HL-60 (cell line): ENCODE measurements at regions not wholly inside any gene's neighbourhood (a gene's known extent, or its start where the extent isn't known, plus 50 kb on each side); places are given as distances from the start of the nearest gene placed in this dataset.

Experiments
- DNase-seq, 2 experiments: peaks; one replicate each; pipeline ENCODE4 v3.0.0-alpha.2; 2010 to 2020; ENCODE audit warnings: low read depth in 1 of 2, low spot score in 1 of 2
- H3K27ac ChIP-seq: fragments of 250-450 bp; sonication (Bioruptor Pico); replicated peaks from 2 replicates; pipeline ENCODE4 v1.5.1; 2020; ENCODE audit warnings: mild to moderate bottlenecking, moderate library complexity
- H3K27me3 ChIP-seq: fragments of 250-450 bp; sonication (Bioruptor Pico); 2 replicates; pipeline ENCODE4 v1.5.1; 2021; ENCODE audit warnings: mild to moderate bottlenecking, moderate library complexity; ENCODE audit not compliant: insufficient read depth, poor library complexity, severe bottlenecking
- H3K4me3 ChIP-seq: replicated peaks from 2 replicates; pipeline ENCODE4 v1.5.1; 2011; ENCODE audit warnings: mild to moderate bottlenecking, control low read depth, low read length; ENCODE audit not compliant: insufficient read depth
- GABPA ChIP-seq: IDR thresholded peaks from 2 replicates; pipeline ENCODE4 v1.6.1; 2012; ENCODE audit warnings: low read depth
- POLR2AphosphoS5 ChIP-seq: IDR thresholded peaks from 2 replicates; pipeline ENCODE4 v1.6.1; 2012; ENCODE audit warnings: low read depth
- SPI1 ChIP-seq: IDR thresholded peaks from 2 replicates; pipeline ENCODE4 v1.6.1; 2012; ENCODE audit warnings: low read depth, mild to moderate bottlenecking, borderline replicate concordance
- TF ChIP-seq, protein P1 (sequence below): IDR thresholded peaks from 2 replicates; pipeline ENCODE4 v1.6.1; 2012; ENCODE audit warnings: low read depth; ENCODE audit not compliant: insufficient replicate concordance
- TF ChIP-seq, protein P2 (sequence below): IDR thresholded peaks from one replicate; pipeline ENCODE4 v1.5.1; 2011; ENCODE audit warnings: low read length, control low read depth, inconsistent platforms; ENCODE audit not compliant: insufficient read depth

DNA sequence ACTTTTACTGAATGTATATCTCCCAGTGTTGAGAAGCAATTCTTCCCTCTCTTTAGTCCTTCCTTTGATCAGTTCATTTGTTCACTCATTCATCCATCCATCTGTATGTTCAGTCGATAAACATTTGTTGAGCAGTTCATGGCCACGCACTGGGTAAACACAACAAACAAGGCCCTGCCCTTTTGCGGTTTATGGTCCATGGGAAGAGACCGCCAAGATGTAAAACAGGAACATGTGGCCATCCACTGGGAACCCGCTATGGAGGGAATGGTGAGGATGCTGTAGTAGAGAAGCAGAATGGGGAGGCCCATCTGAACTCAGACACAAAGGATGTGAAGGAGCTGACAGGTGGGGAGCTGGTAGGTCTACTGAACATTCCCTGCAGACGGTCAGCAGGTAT lies 102.7 kb upstream of the SPRY4 start:
- no peak for DNase-seq
- H3K27ac ChIP-seq, result no peak overlapping the region
- TF ChIP-seq POLR2AphosphoS5 (no peak), SPI1 (no peak), GABPA (no peak)
- TF ChIP-seq, protein P1, sequence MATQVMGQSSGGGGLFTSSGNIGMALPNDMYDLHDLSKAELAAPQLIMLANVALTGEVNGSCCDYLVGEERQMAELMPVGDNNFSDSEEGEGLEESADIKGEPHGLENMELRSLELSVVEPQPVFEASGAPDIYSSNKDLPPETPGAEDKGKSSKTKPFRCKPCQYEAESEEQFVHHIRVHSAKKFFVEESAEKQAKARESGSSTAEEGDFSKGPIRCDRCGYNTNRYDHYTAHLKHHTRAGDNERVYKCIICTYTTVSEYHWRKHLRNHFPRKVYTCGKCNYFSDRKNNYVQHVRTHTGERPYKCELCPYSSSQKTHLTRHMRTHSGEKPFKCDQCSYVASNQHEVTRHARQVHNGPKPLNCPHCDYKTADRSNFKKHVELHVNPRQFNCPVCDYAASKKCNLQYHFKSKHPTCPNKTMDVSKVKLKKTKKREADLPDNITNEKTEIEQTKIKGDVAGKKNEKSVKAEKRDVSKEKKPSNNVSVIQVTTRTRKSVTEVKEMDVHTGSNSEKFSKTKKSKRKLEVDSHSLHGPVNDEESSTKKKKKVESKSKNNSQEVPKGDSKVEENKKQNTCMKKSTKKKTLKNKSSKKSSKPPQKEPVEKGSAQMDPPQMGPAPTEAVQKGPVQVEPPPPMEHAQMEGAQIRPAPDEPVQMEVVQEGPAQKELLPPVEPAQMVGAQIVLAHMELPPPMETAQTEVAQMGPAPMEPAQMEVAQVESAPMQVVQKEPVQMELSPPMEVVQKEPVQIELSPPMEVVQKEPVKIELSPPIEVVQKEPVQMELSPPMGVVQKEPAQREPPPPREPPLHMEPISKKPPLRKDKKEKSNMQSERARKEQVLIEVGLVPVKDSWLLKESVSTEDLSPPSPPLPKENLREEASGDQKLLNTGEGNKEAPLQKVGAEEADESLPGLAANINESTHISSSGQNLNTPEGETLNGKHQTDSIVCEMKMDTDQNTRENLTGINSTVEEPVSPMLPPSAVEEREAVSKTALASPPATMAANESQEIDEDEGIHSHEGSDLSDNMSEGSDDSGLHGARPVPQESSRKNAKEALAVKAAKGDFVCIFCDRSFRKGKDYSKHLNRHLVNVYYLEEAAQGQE, result no peak
- TF ChIP-seq, protein P2, sequence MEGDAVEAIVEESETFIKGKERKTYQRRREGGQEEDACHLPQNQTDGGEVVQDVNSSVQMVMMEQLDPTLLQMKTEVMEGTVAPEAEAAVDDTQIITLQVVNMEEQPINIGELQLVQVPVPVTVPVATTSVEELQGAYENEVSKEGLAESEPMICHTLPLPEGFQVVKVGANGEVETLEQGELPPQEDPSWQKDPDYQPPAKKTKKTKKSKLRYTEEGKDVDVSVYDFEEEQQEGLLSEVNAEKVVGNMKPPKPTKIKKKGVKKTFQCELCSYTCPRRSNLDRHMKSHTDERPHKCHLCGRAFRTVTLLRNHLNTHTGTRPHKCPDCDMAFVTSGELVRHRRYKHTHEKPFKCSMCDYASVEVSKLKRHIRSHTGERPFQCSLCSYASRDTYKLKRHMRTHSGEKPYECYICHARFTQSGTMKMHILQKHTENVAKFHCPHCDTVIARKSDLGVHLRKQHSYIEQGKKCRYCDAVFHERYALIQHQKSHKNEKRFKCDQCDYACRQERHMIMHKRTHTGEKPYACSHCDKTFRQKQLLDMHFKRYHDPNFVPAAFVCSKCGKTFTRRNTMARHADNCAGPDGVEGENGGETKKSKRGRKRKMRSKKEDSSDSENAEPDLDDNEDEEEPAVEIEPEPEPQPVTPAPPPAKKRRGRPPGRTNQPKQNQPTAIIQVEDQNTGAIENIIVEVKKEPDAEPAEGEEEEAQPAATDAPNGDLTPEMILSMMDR, result no peak
- H3K4me3 ChIP-seq, result no peak overlapping the region
- H3K27me3 ChIP-seq, result peaks cover 7% of the 10 kb centered on the region

DNA sequence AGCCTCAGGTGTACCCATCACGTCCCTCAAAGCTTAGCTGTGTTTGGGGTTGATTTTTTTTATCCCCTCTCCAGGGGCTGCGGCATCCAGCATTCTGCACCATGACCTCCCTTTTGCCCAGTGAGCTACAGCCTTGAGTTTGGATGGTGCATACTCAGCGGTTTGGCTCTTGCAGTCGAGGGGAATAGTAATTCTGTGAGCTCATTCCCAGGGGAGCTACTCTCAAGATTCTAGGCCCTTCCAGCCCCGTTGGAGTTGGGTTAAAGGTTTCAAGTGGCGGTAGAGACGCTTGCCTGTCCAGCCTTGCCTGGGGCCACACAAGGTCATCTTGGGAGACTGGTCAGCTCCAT lies 102.2 kb upstream of the SPRY4 start:
- Histone ChIP-seq H3K27ac (no peak overlapping the region), H3K27me3 (peaks cover 3% of the 10 kb centered on the region), H3K4me3 (no peak overlapping the region)
- TF ChIP-seq, protein P2, result no peak
- TF ChIP-seq SPI1, result no peak
- TF ChIP-seq POLR2AphosphoS5, result no peak
- TF ChIP-seq GABPA, result no peak
- TF ChIP-seq, protein P1, result no peak
- no peak for DNase-seq

DNA sequence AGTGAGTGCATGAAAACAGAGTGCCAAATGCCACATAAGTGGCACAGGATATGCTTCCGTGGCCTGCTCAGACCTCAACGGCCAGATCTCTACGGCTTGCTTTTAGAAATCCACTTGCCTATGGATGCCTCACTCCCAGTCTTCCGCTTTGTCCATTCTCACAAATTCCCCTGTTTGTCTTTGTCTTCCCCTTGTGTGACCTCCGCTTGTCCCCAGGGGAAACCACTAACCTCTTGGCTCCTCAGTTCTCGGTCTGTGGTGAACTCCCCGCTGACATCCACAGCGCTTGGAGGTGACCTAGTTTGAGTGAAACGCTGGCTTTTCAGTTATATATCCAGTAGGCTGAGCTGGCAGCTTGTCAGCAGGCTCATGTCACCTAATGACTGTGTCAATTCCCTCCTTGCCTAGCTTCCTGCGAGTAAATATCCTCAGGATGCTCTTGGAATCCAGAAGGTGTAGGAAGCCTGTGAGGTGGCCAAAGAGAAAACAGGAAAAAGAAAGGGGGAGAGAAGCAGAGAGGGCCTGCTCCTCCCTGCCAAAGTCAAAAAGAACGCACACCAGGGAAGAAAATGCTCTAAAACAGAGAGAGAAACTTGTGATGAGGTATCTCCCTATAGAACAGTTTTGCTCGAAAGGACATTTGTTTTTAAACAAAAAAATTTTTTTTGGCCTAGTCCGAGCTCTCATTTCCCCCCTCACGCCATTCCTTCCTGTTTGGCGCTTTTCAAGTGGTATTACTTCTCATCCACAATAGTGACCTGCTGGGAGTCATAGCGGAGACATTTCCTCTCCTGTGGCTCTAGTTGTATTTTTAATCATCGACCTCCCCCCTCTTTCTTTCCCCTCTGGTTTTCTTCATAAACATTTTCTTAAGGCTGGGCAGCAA lies 101.6 kb upstream of the SPRY4 start:
- TF ChIP-seq, protein P1, result no peak
- TF ChIP-seq GABPA, result no peak
- no peak for TF ChIP-seq POLR2AphosphoS5
- TF ChIP-seq SPI1, result no peak
- TF ChIP-seq, protein P2, result no peak
- no peak for DNase-seq
- H3K27ac ChIP-seq, result no peak overlapping the region
- no peak overlapping the region for H3K4me3 ChIP-seq
- H3K27me3 ChIP-seq, result no peaks in the 10 kb centered on the region
